ENCODE measurements at regions not wholly inside any gene's neighbourhood (a gene's known extent, or its start where the extent isn't known, plus 50 kb on each side); places are given as distances from the start of the nearest gene placed in this dataset.
"Not testable (repeated sequence)": the region's sequence is repeated elsewhere in the genome, so short reads cannot be mapped to it uniquely, and the experiment has no call there.

DNA sequence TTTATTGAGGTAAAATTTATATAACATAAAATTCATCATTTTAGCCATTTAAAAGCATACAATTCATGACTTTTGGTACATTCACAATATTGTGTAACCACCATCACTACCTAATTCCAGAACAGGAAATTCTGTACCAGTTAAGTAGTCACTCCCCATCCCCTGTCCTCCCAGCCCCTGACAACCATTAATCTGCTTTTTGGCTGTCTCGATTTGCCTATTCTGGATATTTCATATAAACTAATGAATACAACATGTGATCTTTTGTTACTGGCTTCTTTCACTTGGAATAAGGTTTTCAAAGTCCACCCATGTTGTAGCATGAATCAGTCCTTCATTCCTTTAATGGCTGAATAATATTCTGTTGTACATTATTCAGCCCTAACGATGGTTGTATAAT lies 115.6 kb upstream of the KLF14 start:
- DNase-seq = no peak

DNA sequence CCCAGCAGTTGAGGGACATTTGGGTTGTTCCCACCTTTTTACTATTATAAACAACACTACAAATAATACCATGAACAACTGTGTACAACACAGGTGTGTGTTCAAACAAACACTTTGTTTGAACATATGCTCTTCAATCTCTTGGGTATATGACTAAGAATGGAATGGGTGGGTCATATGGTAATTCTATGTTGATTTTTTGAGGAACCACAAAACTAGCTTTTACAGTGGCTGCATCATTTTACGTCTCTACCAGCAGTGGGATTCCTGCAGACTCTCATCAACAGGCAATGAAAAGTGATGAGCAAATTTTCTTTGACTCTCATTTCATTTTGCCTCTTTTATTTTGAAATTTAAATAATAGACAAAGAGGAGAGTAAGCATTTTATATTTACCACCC lies 116.9 kb upstream of the KLF14 start:
- DNase-seq = no peak

DNA sequence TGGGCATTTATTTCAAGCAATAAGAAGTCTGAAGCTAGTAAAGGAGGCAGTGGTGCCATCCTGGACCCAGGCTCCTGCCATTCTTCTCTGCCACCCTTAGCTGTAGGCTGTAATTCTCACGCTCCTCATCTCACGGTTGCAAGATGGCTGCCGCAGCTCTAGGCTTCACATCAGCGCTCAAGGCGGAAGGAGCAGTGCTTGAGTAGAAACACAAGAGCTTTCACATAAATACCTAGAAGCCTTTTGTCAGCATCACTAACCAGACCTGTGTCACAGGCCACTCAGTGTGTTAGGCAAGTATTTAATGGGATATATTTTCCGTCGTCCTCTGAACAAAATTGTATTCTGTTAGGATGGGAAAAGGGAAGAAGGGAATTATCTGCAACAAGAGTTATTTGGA lies 118.9 kb upstream of the KLF14 start:
- no peak for DNase-seq

DNA sequence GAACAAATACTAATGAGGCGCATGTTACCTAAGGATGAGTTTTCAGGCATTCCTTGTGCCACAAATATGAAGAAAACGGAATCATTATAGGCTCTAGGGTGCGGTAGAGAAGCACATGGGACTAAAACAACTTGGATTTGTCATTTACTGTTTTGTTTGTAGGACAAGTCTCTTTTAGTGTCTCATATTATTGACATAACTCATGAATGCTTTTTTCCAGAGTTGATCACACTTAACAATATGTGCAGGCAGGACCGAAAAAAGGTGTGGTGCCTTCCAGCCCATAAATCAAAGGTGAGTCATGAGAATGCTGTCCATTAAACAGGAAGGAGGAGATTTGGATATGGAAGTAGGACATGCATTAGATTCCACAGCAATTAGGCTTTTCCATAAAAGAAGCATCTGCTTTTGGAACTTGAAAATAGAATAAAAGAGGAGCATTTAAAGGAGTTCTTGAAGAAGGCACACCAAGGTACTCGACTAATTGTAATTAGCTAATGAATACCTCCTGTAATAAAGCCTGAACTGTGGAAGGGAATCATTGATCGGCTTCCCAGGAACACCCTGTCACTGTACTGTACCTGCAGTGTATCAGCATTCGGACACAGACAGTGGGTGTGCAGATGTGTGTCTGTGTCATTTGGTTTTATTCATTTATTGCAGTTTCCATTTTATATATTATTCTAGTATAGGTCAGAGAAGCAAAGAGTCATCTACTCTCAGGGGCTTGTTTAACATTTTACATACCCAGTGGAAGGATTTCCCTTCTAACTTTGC lies 119.7 kb upstream of the KLF14 start:
- no peak for DNase-seq

DNA sequence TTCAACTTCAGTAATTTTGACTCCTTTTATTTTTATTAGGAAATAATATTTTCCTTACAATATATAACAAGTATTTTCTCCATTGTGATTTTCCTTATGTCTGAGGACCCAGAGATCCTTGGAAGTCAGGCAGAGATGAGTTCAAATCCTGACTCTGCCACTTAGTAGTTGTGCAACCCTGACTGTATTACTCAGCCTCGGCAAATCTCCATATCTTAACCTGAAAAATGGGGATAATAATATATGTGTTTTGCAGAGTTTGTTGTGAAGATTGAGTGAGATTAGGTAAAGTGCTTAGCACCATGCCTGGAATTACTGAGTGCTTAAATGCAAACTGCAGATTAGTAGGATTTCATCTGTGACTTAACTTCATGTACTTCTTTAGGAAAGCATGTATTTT lies 120.5 kb upstream of the KLF14 start:
- DNase-seq = no peak

DNA sequence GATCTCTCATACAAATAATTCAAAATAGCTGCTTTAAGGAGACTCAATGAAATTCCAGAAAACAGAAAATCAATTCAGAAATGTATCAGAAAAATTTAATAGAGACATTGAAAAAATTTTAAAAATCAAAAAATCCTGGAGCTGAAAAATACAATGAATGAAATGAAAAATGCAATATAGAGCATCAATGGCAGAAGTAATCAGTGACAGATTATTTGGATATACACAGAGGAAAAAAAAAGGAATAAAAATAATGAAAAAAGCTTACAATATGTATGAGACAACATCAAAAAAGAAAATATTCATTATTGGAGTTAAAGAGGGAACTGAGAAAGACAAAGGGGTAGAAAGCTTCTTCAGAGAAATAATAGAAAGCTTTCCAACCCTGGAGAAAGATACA lies 122.9 kb upstream of the KLF14 start:
- DNase-seq = no peak

DNA sequence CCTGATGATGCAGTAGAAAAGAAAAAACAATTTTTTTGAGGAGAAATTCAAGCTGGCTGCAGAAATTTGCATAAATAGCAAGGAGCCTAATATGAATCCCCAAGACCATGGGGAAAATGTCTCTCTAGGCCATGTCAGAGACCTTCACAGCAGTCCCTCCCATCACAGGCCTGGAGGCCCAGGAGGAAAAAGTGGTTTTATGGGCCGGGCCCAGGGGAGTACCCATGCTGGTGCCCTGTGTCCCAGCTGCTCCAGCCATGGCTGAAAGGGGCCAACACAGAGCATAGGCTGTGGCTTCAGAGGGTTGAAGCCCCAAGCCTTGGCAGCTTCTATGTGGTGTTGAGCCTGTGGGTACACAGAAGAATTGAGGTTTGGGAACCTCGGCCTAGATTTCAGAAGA lies 126.8 kb upstream of the KLF14 start:
- DNase-seq = not testable (repeated sequence)

DNA sequence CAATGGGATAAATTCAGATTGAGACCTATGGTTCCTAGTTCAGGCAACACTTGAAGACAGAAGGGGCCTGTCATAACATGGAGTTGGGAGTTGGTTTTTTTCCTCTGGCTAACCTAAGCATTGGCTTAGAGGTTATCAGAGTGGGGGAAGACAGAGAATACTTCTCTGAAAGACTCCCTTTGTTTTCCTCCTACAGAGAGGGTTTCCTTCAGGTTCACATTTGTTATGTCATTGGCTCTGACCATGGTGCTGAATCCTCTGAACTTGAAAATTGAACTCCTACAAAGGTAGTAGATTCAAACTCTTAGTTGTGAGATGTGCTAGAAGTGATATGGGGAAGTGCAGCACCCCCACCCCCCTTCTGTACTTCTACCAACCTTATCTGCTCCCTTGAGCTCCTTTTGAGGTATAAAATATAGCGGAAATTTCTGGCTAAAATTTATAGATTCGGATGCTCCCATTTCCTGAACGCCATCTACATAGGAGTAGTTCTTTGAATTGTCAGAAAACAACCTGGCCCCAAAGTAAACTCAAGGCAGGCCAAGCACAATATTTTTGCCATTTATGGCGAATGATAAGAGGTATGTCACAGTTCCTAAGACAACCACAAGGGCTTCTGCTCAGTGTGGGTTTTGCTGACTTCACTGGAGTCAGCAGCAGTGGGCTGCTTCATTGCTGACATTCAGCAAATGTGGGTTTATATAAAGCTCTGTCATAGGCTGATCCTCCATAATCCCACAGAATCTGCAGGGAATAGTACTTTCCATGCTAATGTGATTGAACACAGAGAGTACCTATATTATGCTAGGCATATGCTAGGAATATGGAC lies 131.6 kb upstream of the KLF14 start:
- DNase-seq = no peak

DNA sequence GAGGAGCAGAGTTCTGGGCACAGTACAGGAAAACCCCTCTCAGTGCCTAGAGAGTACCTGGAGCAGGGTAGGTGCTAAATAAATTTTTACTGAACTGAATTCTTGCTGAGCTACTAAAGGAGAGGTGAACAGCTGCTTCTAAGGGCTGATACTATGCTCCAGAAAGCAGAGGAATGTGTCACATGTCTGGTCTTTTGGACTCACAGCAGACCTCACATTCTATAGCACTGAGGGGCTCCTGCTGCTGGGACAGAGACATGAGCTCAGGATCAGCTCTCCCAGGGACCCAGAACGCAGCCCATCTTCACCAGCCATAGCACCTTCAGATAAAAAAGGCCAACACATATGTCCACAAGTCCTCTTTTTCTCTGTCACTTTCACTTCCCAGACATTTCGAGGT lies 133.0 kb upstream of the KLF14 start:
- DNase-seq = no peak

DNA sequence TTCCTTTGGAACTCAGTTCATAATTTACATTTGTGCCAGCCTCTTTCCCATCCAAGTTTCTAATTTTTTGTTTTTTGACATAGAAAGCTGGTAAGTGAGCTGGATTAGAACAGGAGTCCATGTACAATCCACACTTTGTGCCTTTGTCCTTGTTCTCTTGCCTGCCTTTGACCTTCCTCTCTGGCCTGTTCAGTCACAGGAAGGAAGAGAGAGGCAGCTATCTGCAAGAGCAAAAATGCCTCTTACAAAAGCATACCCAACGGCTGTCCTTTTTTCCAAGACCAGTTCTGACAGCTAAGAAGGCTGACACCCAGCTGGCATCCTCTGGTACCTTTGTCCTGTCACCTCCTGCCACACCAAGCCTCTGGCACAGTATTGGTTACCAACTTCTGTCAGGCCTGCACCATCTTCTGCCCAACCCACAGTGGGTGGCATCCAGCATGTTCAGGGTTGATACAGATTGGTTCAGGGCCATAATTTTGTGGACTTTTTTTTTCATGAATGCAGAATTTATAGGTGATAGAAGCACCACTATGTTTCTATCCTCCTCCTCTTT lies 133.7 kb upstream of the KLF14 start:
- DNase-seq = no peak

DNA sequence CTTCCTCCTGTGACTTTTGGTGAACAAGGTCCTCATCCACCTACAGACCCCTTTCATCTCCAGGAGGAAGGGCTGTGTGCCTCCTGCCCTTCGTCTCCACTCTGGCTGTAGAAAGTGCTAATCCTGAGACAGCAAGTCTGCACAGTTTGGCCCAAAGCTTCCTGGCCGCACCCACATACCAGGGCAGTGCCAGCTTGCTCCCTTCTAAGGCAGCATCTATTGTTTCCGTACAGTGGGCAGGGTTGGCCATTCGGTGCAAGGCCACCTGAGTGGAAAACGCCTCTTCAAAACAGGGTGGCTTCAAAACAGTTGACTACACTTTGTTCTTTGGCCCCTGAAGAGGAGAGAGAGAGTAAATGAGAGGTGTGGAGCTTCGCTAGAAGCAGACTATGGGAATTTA lies 134.1 kb upstream of the KLF14 start:
- DNase-seq = no peak

DNA sequence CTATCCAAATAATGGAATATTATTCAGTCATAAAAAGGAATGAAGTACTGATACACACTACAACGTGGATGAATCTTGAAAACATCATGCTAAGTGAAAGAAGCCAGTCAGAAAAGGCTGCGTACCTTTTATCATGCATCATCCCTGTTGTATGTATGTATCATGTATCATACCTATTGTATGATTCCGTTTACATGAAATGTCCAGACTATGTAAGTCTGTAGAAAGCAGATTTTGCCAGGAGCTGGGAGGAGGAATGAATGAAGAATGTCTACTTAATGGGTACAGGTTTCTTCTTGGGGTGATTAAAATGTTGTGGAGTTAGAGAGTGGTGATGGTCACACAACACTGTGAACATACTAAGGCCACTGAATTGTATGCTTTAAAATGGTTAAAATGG lies 135.9 kb upstream of the KLF14 start:
- DNase-seq = no peak

DNA sequence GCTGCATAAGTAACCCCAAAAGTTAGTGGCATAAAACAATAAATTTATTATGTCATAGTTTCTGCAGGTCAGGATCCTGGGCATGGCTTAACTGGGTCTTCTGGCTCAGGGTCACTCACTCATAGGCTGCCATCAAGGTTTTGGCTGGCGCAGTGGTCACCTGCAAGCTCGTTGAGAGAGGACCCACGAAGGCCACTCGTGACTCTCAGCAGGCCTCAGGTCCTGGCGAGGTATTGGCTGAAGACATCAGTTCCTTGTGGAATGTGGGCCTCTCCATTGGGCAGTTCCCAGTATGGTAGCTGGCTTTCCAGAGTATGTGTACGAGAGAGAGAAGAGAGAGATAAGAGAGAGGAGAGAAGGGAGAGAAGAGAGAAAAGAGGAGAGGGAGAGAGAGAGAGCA lies 138.3 kb upstream of the KLF14 start:
- DNase-seq = no peak

DNA sequence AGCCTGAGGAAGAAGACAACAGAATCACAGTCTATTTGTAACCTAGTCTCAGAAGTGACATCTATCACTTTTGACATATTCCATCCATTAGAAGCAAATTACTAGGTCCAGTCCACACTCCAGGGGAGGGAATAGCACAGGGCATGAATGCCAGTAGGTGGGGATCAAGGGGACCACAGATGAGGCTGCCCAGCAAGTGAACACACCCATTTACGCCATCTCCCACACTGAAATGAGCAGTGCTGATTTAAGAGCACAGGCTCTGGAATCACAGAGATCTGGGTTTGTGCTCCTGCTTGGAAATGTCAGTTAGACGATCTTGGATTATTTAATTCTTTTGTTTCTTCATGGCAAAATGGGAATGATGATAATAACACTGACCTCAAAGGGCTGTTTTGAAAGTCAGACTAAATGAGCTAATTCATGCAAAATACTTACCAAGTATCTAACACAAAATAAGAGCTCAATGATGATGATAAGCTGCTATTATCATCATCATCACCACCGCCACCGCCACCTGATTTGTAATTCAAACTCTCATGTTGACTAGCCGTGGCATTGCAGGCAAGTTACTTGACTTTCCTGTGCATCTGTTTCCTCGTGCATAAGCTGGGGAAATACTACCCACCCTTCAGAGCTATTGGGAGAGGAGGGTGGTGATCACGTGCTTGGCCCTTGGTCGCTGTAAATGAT lies 138.9 kb upstream of the KLF14 start:
- DNase-seq = no peak

DNA sequence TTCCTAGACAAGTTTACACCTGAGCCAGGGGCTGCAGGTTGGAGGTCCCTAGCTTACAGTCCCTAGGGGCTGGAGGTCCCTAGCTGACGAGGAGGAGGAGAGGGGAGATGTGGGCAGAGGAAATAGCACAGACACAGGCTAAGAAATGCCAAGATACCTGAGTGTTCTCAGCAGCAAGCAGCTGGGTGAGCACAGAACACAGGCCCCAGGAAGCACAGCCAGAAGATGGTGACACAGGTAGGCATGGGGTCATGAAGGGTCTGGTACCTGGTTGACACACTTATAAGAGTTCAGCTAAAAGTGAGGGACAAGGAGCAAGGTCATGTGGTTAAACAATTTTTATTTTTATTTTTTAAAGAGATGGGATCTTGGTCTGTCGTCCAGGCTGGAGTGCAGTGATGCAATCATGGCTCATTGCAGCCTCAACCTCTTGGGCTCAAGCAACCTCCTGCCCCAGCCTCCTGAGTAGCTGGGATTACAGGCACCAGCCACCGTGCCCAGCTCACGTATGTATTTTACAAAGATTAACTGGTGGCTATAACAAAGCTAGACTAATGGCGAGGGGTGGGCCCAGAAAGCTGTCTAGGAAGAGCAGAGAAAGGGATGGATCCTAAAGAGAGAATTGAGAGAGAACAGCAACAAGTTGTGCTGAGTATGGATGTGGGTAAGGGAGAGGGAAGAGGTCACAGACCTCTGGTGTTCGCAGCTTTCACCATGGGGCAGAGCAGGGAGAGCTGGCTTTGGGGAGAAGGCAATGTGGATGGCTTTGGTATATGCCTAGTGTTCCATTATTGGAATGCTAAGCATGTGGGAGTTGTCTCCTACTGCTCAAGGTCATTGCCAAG lies 140.3 kb upstream of the KLF14 start:
- no peak for DNase-seq

DNA sequence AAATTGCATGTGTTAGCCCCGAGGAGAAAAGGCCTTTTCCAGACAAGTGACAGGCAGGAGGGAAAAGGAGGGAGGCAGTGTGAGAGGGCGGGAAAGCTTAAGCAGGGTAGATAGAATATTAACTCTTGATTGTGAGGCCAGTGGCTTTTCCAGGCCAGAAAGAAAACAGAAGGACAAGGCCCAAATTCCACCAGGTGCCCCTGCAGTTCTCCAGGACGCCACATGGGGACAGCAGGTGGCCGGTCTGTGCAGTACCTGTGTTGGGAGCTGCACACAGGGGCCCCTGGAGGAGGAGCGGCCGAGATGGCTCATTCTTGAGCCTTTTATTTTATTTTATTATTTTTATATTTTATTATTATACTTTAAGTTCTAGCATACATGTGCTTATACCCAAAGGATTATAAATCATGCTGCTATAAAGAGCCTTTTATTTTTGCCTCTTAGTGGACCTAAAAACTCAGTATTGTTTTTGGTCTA lies 141.3 kb upstream of the KLF14 start:
- DNase-seq = peak; percentile 37

DNA sequence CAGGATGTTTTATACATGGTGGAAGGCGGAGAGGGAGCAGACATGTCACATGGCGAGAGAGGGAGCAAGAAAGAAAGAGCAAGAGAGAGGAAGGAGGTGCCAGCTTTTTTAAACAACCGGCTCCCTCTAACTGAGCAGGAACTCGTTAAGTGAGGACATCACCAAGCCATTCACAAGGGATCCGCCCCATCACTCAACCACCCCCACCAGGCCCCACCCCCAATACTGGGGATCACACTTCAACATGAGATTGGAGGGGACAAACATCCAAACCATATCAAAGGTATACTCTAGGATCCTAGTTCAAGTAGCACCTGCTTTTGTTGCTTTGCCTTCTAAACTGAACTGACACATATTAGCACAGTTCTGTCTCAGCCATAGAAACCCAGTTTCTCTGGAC lies 141.9 kb upstream of the KLF14 start:
- no peak for DNase-seq

DNA sequence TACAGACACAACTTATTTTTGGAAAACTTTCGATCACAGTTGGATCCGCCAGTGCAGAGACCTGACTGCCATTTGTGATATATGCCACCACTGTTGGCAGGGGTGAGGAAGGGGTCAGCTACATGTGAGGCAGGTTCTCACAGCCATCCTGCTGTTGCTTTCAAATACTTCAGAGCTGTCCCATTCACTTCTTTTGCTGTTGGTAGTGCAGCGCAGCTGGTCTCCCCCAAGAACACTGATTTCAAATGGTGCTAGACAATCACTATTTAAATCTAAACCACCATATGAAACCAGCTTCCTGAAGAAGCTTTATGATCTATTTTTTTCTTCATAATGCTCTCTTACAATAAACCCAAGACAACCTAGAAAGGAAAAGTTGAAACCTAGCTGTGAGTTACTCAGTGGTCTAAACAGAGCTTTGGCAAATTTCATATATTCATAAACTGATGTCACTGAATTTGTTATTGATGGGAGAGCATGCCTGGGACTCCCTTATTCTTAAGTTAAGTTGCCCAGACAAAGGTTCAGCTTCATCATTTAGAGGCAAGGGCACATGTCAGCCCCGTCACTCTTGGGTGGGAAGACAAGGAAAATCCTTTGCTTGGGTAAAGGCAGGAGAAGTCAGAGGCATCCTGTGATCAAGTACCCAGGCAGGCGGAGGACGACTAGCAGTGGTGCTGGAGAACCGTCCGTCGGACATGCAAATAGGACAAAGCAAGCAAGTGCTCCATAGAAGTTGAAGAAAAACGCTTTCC lies 143.4 kb upstream of the KLF14 start:
- no peak for DNase-seq

DNA sequence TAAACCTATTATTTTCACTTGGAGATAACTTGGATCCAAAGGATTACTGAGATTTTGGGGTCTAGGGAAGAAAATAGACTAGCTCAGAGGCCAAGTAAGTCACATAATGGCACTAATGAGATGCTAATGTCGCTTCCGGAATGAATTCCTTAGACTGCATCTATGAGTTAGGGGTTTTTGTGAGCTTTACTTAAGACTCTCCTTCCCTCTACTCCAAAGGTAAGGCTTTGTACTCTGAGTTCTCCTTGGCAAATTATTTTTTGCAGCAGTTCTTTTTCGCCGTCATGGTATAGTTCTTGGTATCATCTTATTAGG lies 143.9 kb upstream of the KLF14 start:
- DNase-seq = no peak

DNA sequence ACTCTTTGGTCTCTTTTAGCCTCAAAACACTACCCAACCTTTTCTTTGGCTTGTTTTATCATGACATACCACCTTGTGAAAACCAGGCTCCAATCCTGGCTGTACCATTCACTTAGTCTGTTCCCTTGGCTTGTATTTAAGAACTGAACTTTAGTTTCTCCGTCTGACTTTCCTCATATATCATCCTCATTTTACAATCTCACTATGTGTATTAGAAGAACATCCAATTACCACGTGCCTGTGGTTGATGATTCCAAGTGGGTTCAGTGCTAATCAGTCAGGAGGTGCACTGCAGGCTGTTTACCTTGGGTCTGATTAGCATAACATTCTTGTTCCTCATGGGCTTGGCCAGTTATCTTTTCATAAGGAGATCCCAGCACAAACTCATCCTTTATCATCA lies 144.8 kb upstream of the KLF14 start:
- DNase-seq = no peak

DNA sequence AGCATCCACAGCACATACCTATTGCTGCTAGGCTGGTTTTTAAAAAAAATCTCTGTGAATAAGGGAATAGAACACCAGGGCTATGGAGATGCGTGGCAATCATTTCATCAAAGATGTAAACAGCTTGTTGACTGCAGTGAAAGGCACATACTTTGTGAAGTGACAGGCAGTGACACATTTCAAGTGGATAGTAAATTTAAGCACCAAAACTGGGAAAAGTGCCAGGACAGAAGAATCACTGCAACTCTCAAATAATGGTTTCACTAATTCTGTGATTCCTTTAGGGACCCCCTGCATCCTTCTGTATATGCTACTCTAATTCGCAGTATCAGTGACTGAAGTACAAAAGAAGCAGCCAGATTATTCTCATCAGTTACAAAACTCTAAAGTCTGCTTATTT lies 145.2 kb upstream of the KLF14 start:
- DNase-seq = peak; percentile 10

DNA sequence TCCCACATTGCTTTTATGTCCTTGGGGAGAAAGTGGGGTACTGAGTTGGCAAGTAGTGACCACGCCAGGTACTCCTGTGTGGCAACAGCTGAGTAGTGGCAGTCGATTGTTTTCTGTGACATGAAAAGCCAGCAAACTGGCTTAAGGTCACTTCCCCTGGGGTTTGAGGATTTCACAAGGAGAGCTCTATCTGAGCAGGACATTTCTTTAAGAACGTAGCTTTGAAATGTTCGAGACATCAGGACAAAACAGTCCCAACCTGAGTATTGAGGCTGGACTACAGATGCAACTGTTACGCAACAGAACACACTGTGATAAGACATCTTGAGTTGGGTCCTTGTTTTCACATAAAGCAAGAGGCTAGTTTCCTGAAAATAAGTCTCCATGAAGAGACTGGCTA lies 146.7 kb upstream of the KLF14 start:
- DNase-seq = no peak
